ENCODE measurements at regions not wholly inside any gene's neighbourhood (a gene's known extent, or its start where the extent isn't known, plus 50 kb on each side); places are given as distances from the start of the nearest gene placed in this dataset.

- Mint-ChIP-seq H3K27me3 (no peaks in the 10 kb centered on the region), H3K27ac (no peak overlapping the region), H3K4me3 (no peak overlapping the region), H3K4me1 (no peaks in the 10 kb centered on the region), H3K9me3 (peaks cover 0 to 17% (median 6%) of the 10 kb centered on the region in 7 donors), H3K36me3 (no peaks in the 10 kb centered on the region)
- no peak for ATAC-seq (ENCODE audit: low read depth in 2 of 2)
- no peak for DNase-seq
Measured at GRCh38 chr5:26660116-26660515, 378.3 kb downstream of the CDH9 start.

- Mint-ChIP-seq H3K4me1 (no peaks in the 10 kb centered on the region), H3K36me3 (no peaks in the 10 kb centered on the region), H3K27ac (no peak overlapping the region), H3K27me3 (no peaks in the 10 kb centered on the region), H3K9me3 (peaks cover 4 to 14% (median 7%) of the 10 kb centered on the region in 7 donors), H3K4me3 (no peak overlapping the region)
- no peak for DNase-seq
- no peak for ATAC-seq (ENCODE audit: low read depth in 2 of 2)
Measured at GRCh38 chr5:26649000-26649399, 389.4 kb downstream of the CDH9 start.

GRCh38 chr5:26647781-26648180 is 390.6 kb downstream of the CDH9 start:
- Mint-ChIP-seq H3K9me3 (peaks cover 4 to 19% (median 7%) of the 10 kb centered on the region in 7 donors), H3K36me3 (no peaks in the 10 kb centered on the region), H3K27ac (no peak overlapping the region), H3K4me1 (no peaks in the 10 kb centered on the region), H3K4me3 (no peak overlapping the region), H3K27me3 (no peaks in the 10 kb centered on the region)
- no peak for ATAC-seq (ENCODE audit: low read depth in 2 of 2)
- DNase-seq, result no peak

GRCh38 chr5:26645659-26646058 is 392.7 kb downstream of the CDH9 start:
- no peaks in the 10 kb centered on the region for H3K36me3 Mint-ChIP-seq
- no peaks in the 10 kb centered on the region for H3K4me1 Mint-ChIP-seq
- H3K27ac Mint-ChIP-seq, result no peak overlapping the region
- no peak overlapping the region for H3K4me3 Mint-ChIP-seq
- H3K9me3 Mint-ChIP-seq, result peaks cover 0 to 14% (median 6%) of the 10 kb centered on the region in 7 donors
- DNase-seq (no peak), ATAC-seq (ENCODE audit: low read depth in 2 of 2) (no peak)
- H3K27me3 Mint-ChIP-seq, result no peaks in the 10 kb centered on the region

GRCh38 chr5:26641492-26641891 is 396.9 kb downstream of the CDH9 start:
- no peak for ATAC-seq (ENCODE audit: low read depth in 2 of 2)
- Mint-ChIP-seq H3K4me1 (no peaks in the 10 kb centered on the region), H3K27ac (no peak overlapping the region), H3K4me3 (no peak overlapping the region), H3K36me3 (no peaks in the 10 kb centered on the region), H3K27me3 (no peaks in the 10 kb centered on the region), H3K9me3 (peaks cover 0 to 23% (median 10%) of the 10 kb centered on the region in 7 donors)
- no peak for DNase-seq

- DNase-seq, result no peak
Measured at GRCh38 chr5:26625099-26625498, 413.3 kb downstream of the CDH9 start.

GRCh38 chr5:26622947-26623346 is 415.4 kb downstream of the CDH9 start:
- no peaks in the 10 kb centered on the region for H3K4me1 Mint-ChIP-seq
- H3K36me3 Mint-ChIP-seq, result no peaks in the 10 kb centered on the region
- H3K27ac Mint-ChIP-seq, result no peak overlapping the region
- no peak overlapping the region for H3K4me3 Mint-ChIP-seq
- ATAC-seq (ENCODE audit: low read depth in 2 of 2) (no peak), DNase-seq (no peak)
- no peaks in the 10 kb centered on the region for H3K27me3 Mint-ChIP-seq
- H3K9me3 Mint-ChIP-seq, result peaks cover 0 to 3% (median 0%) of the 10 kb centered on the region in 7 donors

More at GRCh38 chr5:26625099-26625498, 413.3 kb downstream of the CDH9 start:
- ATAC-seq (ENCODE audit: low read depth in 2 of 2), result no peak
- Mint-ChIP-seq H3K27ac (no peak overlapping the region), H3K9me3 (peaks cover 0 to 3% (median 0%) of the 10 kb centered on the region in 7 donors), H3K4me1 (no peaks in the 10 kb centered on the region), H3K36me3 (no peaks in the 10 kb centered on the region), H3K4me3 (no peak overlapping the region), H3K27me3 (no peaks in the 10 kb centered on the region)

GRCh38 chr5:26610577-26610976 is 427.8 kb downstream of the CDH9 start:
- Mint-ChIP-seq H3K4me3 (no peak overlapping the region), H3K27me3 (no peaks in the 10 kb centered on the region), H3K36me3 (no peaks in the 10 kb centered on the region), H3K9me3 (peaks cover 0 to 15% (median 1%) of the 10 kb centered on the region in 7 donors), H3K4me1 (no peaks in the 10 kb centered on the region), H3K27ac (no peak overlapping the region)
- DNase-seq (no peak), ATAC-seq (ENCODE audit: low read depth in 2 of 2) (no peak)

- no peaks in the 10 kb centered on the region for H3K4me1 Mint-ChIP-seq
- no peaks in the 10 kb centered on the region for H3K27me3 Mint-ChIP-seq
- no peak overlapping the region for H3K27ac Mint-ChIP-seq
- peaks cover 0 to 8% (median 7%) of the 10 kb centered on the region in 7 donors for H3K9me3 Mint-ChIP-seq
- DNase-seq (no peak), ATAC-seq (ENCODE audit: low read depth in 2 of 2) (no peak)
- H3K36me3 Mint-ChIP-seq, result no peaks in the 10 kb centered on the region
- no peak overlapping the region for H3K4me3 Mint-ChIP-seq
Measured at GRCh38 chr5:26601563-26601962, 436.8 kb downstream of the CDH9 start.

GRCh38 chr5:26582350-26583045 is 455.9 kb downstream of the CDH9 start:
- no peak overlapping the region for H3K4me3 Mint-ChIP-seq
- ATAC-seq (ENCODE audit: low read depth in 2 of 2) (no peak), DNase-seq (no peak)
- no peaks in the 10 kb centered on the region for H3K27me3 Mint-ChIP-seq
- no peak overlapping the region for H3K27ac Mint-ChIP-seq
- H3K9me3 Mint-ChIP-seq, result peaks cover 0 to 6% (median 3%) of the 10 kb centered on the region in 7 donors
- no peaks in the 10 kb centered on the region for H3K4me1 Mint-ChIP-seq
- no peaks in the 10 kb centered on the region for H3K36me3 Mint-ChIP-seq

GRCh38 chr5:26579712-26580111 is 458.7 kb downstream of the CDH9 start:
- Mint-ChIP-seq H3K27ac (no peak overlapping the region), H3K36me3 (no peaks in the 10 kb centered on the region), H3K9me3 (peaks cover 0 to 4% (median 0%) of the 10 kb centered on the region in 7 donors), H3K4me3 (no peak overlapping the region), H3K27me3 (no peaks in the 10 kb centered on the region), H3K4me1 (no peaks in the 10 kb centered on the region)
- no peak for ATAC-seq (ENCODE audit: low read depth in 2 of 2)
- no peak for DNase-seq

GRCh38 chr5:26578002-26578401 is 460.4 kb downstream of the CDH9 start:
- ATAC-seq (ENCODE audit: low read depth in 2 of 2), result no peak

GRCh38 chr5:26572480-26572879 is 465.9 kb downstream of the CDH9 start:
- peaks cover 0 to 5% (median 3%) of the 10 kb centered on the region in 7 donors for H3K9me3 Mint-ChIP-seq

More at GRCh38 chr5:26578002-26578401, 460.4 kb downstream of the CDH9 start:
- Mint-ChIP-seq H3K4me3 (no peak overlapping the region), H3K36me3 (no peaks in the 10 kb centered on the region), H3K9me3 (peaks cover 0 to 4% (median 0%) of the 10 kb centered on the region in 7 donors), H3K27ac (no peak overlapping the region), H3K4me1 (no peaks in the 10 kb centered on the region), H3K27me3 (no peaks in the 10 kb centered on the region)
- DNase-seq, result no peak

GRCh38 chr5:26569929-26570258 is 468.5 kb downstream of the CDH9 start:
- Mint-ChIP-seq H3K9me3 (peaks cover 0 to 12% (median 5%) of the 10 kb centered on the region in 7 donors), H3K4me3 (no peak overlapping the region), H3K27me3 (no peaks in the 10 kb centered on the region), H3K4me1 (no peaks in the 10 kb centered on the region), H3K36me3 (no peaks in the 10 kb centered on the region), H3K27ac (no peak overlapping the region)
- DNase-seq (no peak), ATAC-seq (ENCODE audit: low read depth in 2 of 2) (no peak)

More at GRCh38 chr5:26572480-26572879, 465.9 kb downstream of the CDH9 start:
- ATAC-seq (ENCODE audit: low read depth in 2 of 2), result no peak
- Mint-ChIP-seq H3K27me3 (no peaks in the 10 kb centered on the region), H3K4me3 (no peak overlapping the region), H3K27ac (no peak overlapping the region), H3K4me1 (no peaks in the 10 kb centered on the region), H3K36me3 (no peaks in the 10 kb centered on the region)
- no peak for DNase-seq
